ENCODE measurements at regions not wholly inside any gene's neighbourhood (a gene's known extent, or its start where the extent isn't known, plus 50 kb on each side); places are given as distances from the start of the nearest gene placed in this dataset.

GRCh38 chr1:181390410-181391077 is 92.8 kb upstream of the CACNA1E start:
- no peak for DNase-seq (ENCODE audit: low read depth)

GRCh38 chr1:181391301-181391900 is 91.9 kb upstream of the CACNA1E start:
- DNase-seq (ENCODE audit: low read depth) = no peak

GRCh38 chr1:181392133-181392532 is 91.2 kb upstream of the CACNA1E start:
- DNase-seq (ENCODE audit: low read depth) = no peak

- DNase-seq (ENCODE audit: low read depth) = no peak
These were observed 90.6 kb upstream of the CACNA1E start for GRCh38 chr1:181392613-181393220.

GRCh38 chr1:181394766-181395165 is 88.6 kb upstream of the CACNA1E start:
- DNase-seq (ENCODE audit: low read depth) = no peak

GRCh38 chr1:181396171-181396670 is 87.1 kb upstream of the CACNA1E start:
- DNase-seq (ENCODE audit: low read depth) = peak; percentile 23

- DNase-seq (ENCODE audit: low read depth) = no peak
These were observed 86.5 kb upstream of the CACNA1E start for GRCh38 chr1:181396811-181397210.

- no peak for DNase-seq (ENCODE audit: low read depth)
These were observed 85.5 kb upstream of the CACNA1E start for GRCh38 chr1:181397845-181398244.

GRCh38 chr1:181398544-181398943 is 84.8 kb upstream of the CACNA1E start:
- DNase-seq (ENCODE audit: low read depth) = no peak

GRCh38 chr1:181405584-181405983 is 77.7 kb upstream of the CACNA1E start:
- DNase-seq (ENCODE audit: low read depth) = no peak

GRCh38 chr1:181406989-181407388 is 76.3 kb upstream of the CACNA1E start:
- no peak for DNase-seq (ENCODE audit: low read depth)

GRCh38 chr1:181409981-181410380 is 73.3 kb upstream of the CACNA1E start:
- DNase-seq (ENCODE audit: low read depth) = no peak

GRCh38 chr1:181412746-181413145 is 70.6 kb upstream of the CACNA1E start:
- no peak for DNase-seq (ENCODE audit: low read depth)

GRCh38 chr1:181413195-181413815 is 70.0 kb upstream of the CACNA1E start:
- DNase-seq (ENCODE audit: low read depth) = no peak

- no peak for DNase-seq (ENCODE audit: low read depth)
These were observed 69.5 kb upstream of the CACNA1E start for GRCh38 chr1:181413836-181414235.

- no peak for DNase-seq (ENCODE audit: low read depth)
These were observed 67.0 kb upstream of the CACNA1E start for GRCh38 chr1:181416268-181416860.

- no peak for DNase-seq (ENCODE audit: low read depth)
These were observed 65.4 kb upstream of the CACNA1E start for GRCh38 chr1:181417915-181418314.

- DNase-seq (ENCODE audit: low read depth) = peak; percentile 14
These were observed 59.9 kb upstream of the CACNA1E start for GRCh38 chr1:181423301-181423918.

GRCh38 chr1:181424786-181425403 is 58.4 kb upstream of the CACNA1E start:
- DNase-seq (ENCODE audit: low read depth) = peak; percentile 70

GRCh38 chr1:181425566-181425965 is 57.8 kb upstream of the CACNA1E start:
- no peak for DNase-seq (ENCODE audit: low read depth)

- no peak for DNase-seq (ENCODE audit: low read depth)
These were observed 53.9 kb upstream of the CACNA1E start for GRCh38 chr1:181429462-181429861.
